OCI-LY3 (cell line): ENCODE measurements at regions not wholly inside any gene's neighbourhood (a gene's known extent, or its start where the extent isn't known, plus 50 kb on each side); places are given as distances from the start of the nearest gene placed in this dataset.
"Not testable (repeated sequence)": the region's sequence is repeated elsewhere in the genome, so short reads cannot be mapped to it uniquely, and the experiment has no call there.

Experiments
- H2AFZ ChIP-seq: fragments of 200-600, 300-600 bp; shearing (Covaris generic); 2 replicates; pipeline ENCODE4 v1.6.0; 2014; ENCODE audit warnings: antibody characterized with exemption, low read depth, low read length
- H3K27ac ChIP-seq: fragments of 200-600, 300-600 bp; sonication (generic); 2 replicates; pipeline ENCODE4 v1.5.1; 2014; ENCODE audit warnings: mild to moderate bottlenecking, low read length, moderate library complexity, mixed read lengths
- H3K27me3 ChIP-seq: fragments of 200-600, 300-600 bp; sonication (generic); 2 replicates; pipeline ENCODE4 v1.6.1; 2014; ENCODE audit warnings: low read depth, low read length, mixed read lengths
- H3K36me3 ChIP-seq: fragments of 200-600, 300-600 bp; sonication (generic); replicated peaks from 2 replicates; pipeline ENCODE3; 2014; ENCODE audit warnings: low read depth, low read length, mixed read lengths
- H3K4me1 ChIP-seq: fragments of 300-600, 200-600 bp; sonication (generic); 2 replicates; pipeline ENCODE4 v1.6.1; 2014; ENCODE audit warnings: low read length, mixed read lengths
- H3K4me2 ChIP-seq: fragments of 200-600, 300-600 bp; sonication (generic); 2 replicates; pipeline ENCODE4 v1.6.1; 2014; ENCODE audit warnings: low read length, mixed read lengths
- H3K4me3 ChIP-seq: fragments of 300-600, 200-600 bp; sonication (generic); 2 replicates; pipeline ENCODE4 v1.5.1; 2014; ENCODE audit warnings: antibody characterized with exemption, mild to moderate bottlenecking, low read length, moderate library complexity
- H3K79me2 ChIP-seq: fragments of 300-600, 200-600 bp; shearing (Covaris generic); 2 replicates; pipeline ENCODE4 v1.6.1; 2014; ENCODE audit warnings: mild to moderate bottlenecking, low read length, mixed read lengths
- H3K9ac ChIP-seq: fragments of 300-600, 200-600 bp; shearing (Covaris generic); 2 replicates; pipeline ENCODE4 v1.6.0; 2014; ENCODE audit warnings: mild to moderate bottlenecking, low read length, moderate library complexity
- H3K9me3 ChIP-seq: fragments of 200-600, 300-600 bp; shearing (Covaris generic); 2 replicates; pipeline ENCODE4 v1.6.1; 2014; ENCODE audit warnings: low read length, mixed read lengths; ENCODE audit not compliant: insufficient read depth
- H4K20me1 ChIP-seq: fragments of 200-600, 300-600 bp; sonication (generic); 2 replicates; pipeline ENCODE4 v1.6.1; 2016; ENCODE audit warnings: low read length, mixed read lengths; ENCODE audit not compliant: insufficient read depth

DNA sequence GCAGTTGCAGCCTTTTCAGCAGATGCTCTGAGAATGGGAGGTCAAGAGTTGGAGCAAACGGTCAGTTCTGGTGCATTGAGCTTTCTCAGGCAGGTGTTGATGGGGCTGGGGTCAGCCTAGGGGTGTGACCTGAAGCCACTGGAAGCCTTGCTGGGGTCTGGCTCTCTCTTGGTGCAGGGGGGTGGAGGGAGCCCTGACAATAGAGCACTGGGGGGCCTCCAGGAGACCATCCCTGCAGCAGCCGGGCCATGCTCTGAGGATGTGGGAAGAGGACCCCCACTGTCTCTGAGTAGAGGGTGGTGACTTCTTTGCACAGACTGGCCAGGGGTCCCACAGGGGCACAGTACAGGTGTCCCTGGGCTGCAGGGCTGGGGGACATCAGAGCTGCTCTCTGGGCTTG is 528.8 kb downstream of the GOLGA6L6 start:
- H3K27ac ChIP-seq, H3K9me3 ChIP-seq, H3K79me2 ChIP-seq, H4K20me1 ChIP-seq, H3K4me1 ChIP-seq, H3K4me3 ChIP-seq, H3K27me3 ChIP-seq, H2AFZ ChIP-seq, H3K36me3 ChIP-seq, H3K9ac ChIP-seq, H3K4me2 ChIP-seq: not testable (repeated sequence)

DNA sequence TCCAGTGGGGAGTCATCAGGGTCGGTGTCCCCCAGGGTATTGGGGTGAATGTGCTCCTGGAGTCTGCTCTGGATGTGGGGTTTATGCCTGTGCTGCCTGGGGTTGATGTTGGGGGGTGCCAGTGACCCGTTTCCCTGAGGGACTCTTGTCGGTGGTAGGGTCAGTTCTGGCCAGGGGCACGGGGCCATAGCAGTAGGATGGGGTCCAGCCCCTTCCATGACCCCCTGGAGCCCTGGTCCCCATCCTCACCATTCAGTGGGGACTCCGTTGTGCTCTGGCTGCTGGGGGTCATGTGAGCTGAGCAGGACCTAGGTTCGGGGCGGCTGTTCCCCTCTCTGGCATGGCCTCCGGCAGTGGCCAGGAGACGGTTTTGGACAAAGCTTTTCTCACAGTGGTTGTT is 530.8 kb downstream of the GOLGA6L6 start:
- not testable (repeated sequence) for H3K27ac ChIP-seq, H3K9me3 ChIP-seq, H3K4me2 ChIP-seq, H2AFZ ChIP-seq, H3K4me3 ChIP-seq, H3K9ac ChIP-seq, H3K79me2 ChIP-seq, H4K20me1 ChIP-seq, H3K4me1 ChIP-seq, H3K36me3 ChIP-seq, H3K27me3 ChIP-seq

DNA sequence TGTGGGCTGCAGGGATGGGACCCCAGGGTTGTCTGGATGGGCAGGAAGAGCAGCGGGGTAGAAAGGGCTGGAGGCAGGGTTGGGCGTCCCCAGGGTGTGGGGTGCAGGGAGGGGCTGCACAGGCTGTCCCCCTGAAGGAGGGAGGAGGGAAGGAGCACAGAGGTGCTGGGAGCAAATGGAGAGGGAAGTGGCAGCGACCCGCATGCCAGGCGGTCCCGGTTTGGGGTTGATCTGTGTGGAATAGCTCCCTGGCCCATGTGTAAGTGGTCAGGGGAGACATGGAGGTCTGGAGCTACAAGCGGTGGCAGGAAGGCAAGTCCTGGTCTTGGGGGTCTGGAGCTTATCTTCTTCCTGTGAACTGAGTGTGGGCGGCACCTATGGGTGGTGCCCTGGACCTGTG is 532.0 kb downstream of the GOLGA6L6 start:
- not testable (repeated sequence) for H3K4me2 ChIP-seq, H3K9ac ChIP-seq, H3K27ac ChIP-seq, H3K4me1 ChIP-seq, H3K4me3 ChIP-seq, H3K36me3 ChIP-seq, H3K79me2 ChIP-seq, H3K9me3 ChIP-seq, H2AFZ ChIP-seq, H3K27me3 ChIP-seq, H4K20me1 ChIP-seq

DNA sequence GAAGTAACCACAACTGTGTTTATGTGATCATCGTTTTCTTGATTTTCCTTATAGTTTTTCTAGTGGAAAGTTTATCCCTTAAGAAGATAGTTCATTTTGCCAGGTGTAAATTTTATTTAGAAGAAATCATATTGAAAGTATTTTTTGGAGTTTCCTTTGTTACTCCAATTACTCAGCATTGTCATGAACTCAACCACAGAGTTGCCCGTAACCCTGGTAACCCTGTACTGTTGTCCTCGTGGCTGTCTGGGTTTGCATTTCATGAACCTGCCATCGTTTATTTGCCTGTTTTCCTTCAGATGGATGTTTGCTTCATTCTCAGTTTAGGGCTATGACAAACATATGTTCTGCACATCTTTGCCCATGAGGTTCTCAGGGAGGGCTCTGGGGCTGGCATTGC is 534.3 kb downstream of the GOLGA6L6 start:
- not testable (repeated sequence) for H2AFZ ChIP-seq, H3K4me3 ChIP-seq, H3K27ac ChIP-seq, H3K27me3 ChIP-seq, H3K4me1 ChIP-seq, H3K79me2 ChIP-seq, H3K9me3 ChIP-seq, H4K20me1 ChIP-seq, H3K36me3 ChIP-seq, H3K4me2 ChIP-seq, H3K9ac ChIP-seq

DNA sequence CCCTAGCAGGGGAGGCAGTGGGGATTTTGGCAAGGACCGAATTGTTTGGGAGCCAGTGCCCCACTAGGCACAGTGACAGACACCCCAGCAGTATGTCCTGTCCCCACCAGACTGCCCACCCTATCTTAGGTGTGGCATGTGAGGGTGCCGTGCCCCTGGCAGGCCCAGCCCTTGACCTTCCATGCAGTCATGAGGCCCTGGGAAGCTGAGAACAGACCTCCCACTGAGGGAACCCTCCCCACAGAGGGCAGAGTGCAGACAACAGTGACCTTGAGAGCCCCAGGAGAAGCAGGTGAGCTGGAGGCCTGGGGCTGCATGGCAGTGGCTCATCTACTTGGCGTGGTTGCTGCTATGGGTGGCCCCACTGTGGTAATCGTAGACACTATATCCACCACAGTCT is 538.1 kb downstream of the GOLGA6L6 start:
- H3K4me2 ChIP-seq, H4K20me1 ChIP-seq, H3K9me3 ChIP-seq, H3K79me2 ChIP-seq, H2AFZ ChIP-seq, H3K27ac ChIP-seq, H3K27me3 ChIP-seq, H3K4me1 ChIP-seq, H3K4me3 ChIP-seq, H3K9ac ChIP-seq, H3K36me3 ChIP-seq: not testable (repeated sequence)

DNA sequence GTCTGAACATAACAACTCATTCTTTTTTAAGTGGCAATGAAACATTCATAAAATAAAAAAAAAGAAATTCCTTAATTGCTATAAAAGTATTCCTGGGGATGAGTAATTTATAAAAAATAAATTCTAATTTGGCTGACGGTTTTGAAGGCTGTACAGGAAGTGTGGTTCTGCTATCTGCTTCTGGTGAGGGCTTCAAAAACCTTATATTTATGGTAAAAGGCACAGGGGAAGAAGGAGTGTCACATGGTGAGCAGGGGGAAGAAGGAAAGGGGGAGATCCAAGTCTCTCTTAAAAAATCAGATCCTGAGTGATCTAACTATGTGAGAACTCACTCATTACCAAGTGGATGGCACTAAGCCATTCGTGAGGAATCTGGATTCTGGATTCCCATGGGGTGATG is 539.0 kb downstream of the GOLGA6L6 start:
- not testable (repeated sequence) for H3K36me3 ChIP-seq, H3K27ac ChIP-seq, H3K4me3 ChIP-seq, H3K9ac ChIP-seq, H2AFZ ChIP-seq, H3K4me2 ChIP-seq, H3K79me2 ChIP-seq, H3K9me3 ChIP-seq, H3K4me1 ChIP-seq, H4K20me1 ChIP-seq, H3K27me3 ChIP-seq

DNA sequence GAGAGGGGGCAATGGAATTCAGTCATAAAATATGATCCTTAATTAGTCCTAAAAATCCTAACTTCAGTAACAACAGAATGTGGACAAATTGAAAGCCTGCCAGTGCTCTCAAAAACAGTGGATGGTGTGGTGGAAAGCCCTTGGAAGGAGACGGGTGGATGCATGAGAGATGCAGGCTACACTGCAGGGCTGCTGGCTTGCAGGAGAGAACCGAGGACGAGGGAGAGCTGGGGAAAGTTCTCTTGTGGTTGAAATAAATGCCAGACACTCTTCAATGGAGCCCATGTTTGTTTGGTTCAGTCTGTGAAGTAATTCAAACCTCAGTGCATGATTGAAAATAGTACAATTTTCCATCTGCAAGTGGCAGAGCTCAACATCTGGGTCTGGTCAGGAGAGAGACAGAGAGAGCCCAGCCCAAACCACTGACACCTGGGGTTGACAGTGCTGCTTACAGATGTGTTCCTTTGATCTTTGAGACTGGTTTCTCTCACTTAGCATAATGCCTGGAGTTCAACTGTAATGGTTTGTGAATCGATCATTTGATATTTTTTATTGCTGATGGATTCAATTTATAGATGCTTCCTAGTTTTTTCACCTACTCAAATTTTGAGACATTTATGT is 544.9 kb downstream of the GOLGA6L6 start:
- not testable (repeated sequence) for H3K36me3 ChIP-seq, H2AFZ ChIP-seq, H3K4me2 ChIP-seq, H3K9me3 ChIP-seq, H3K4me1 ChIP-seq, H3K4me3 ChIP-seq, H4K20me1 ChIP-seq, H3K27me3 ChIP-seq, H3K9ac ChIP-seq, H3K79me2 ChIP-seq, H3K27ac ChIP-seq

DNA sequence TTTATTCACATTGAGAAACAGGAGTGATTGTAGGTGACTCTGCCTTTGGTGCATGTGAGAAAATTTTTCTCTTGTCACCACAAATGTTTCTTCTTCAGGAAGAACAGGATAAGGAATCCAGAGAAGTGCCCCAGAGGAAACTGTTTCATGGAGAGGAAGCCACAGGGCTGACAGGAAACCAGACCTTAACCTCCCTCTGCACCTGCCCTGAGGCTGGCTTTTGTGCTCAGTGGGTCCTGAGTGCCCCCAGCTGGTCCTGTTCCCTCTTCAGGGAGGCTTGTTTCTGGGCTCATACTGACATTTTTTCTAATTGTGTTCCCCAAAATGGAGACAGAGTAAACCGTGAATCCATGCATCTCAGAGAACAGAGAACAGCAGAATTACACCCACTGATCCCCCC is 546.3 kb downstream of the GOLGA6L6 start:
- H3K9me3 ChIP-seq, H3K9ac ChIP-seq, H3K36me3 ChIP-seq, H3K27me3 ChIP-seq, H3K4me3 ChIP-seq, H4K20me1 ChIP-seq, H3K4me2 ChIP-seq, H3K4me1 ChIP-seq, H3K27ac ChIP-seq, H2AFZ ChIP-seq, H3K79me2 ChIP-seq: not testable (repeated sequence)
